ENCODE measurements at regions not wholly inside any gene's neighbourhood (a gene's known extent, or its start where the extent isn't known, plus 50 kb on each side); places are given as distances from the start of the nearest gene placed in this dataset.

DNA sequence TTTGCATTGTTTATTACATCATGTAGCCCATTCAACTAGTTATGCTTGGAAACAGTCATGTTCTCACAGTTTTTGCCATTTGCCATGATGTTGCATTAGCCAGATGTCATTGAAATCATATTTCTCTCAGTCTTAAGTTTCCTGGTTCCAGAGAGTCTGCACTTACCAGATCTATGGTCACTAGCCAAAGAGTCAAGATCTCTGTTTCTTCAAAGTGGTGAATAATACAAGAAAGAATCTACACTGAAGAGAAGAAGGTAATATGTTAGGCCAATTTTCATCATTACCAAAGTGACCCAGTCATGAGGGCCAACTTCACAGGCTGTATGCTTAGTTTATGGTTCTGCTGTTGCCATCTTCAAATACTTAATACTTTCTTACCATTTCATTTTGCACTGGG lies 89.0 kb upstream of the PHYHIPL start:
- Histone ChIP-seq H3K36me3 (no peaks in the 10 kb centered on the region), H3K4me3 (no peak overlapping the region), H3K9me3 (no peaks in the 10 kb centered on the region), H3K27me3 (no peaks in the 10 kb centered on the region), H3K4me1 (no peaks in the 10 kb centered on the region), H3K27ac (no peak overlapping the region)
- DNase-seq = no peak
- TF ChIP-seq CTCF (IDR thresholded peaks at IDR 0.05) (no peak), POLR2AphosphoS5 (IDR thresholded peaks at IDR 0.05) (no peak), POLR2A (IDR thresholded peaks at IDR 0.05) (no peak), EP300 (IDR thresholded peaks at IDR 0.05) (no peak)
- intact Hi-C loops (cut with DNase I; ENCODE audit: low total_unique reads) = no loop called here

DNA sequence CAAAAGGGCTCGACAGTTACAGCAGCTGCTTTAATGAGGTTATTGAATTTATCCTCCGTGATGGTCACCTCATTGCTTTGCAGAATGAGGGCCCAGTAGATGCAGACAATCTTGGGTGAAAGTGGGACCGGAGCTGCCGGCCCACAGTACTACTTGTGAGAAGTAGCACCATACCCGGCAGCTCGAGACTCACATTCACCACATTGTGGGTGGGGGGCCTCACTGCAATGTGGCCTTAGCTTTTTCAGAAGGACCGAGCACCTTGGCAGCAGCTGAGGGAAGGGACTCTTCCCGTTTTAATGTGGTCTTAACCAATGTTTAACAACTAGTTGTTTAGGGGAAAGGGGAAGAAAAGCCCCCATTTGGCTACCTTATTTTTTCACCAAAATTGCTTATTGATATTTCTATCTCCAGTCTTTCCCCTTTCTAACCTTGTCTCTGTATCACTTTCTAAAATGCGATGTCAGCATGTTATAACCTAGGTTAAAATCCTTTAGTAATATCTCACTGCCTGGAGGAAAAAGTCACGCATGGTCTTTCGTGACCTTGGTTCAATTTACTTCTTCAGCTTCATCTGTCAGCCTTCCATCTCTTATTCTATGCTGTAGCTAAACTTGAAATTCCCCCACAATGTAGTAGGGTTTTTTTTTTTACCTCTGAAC lies 87.4 kb upstream of the PHYHIPL start:
- Histone ChIP-seq H3K27ac (no peak overlapping the region), H3K4me3 (no peak overlapping the region), H3K27me3 (no peaks in the 10 kb centered on the region), H3K9me3 (no peaks in the 10 kb centered on the region), H3K36me3 (no peaks in the 10 kb centered on the region), H3K4me1 (peaks cover 0 to 13% (median 6%) of the 10 kb centered on the region in 4 donors)
- 86 to 96% (median 94%) methylated on average over 11 of the region's 11 CpGs for WGBS, 5 donors
- intact Hi-C loops (cut with DNase I; ENCODE audit: low total_unique reads) = no loop called here
- DNase-seq = no peak
- TF ChIP-seq POLR2A (IDR thresholded peaks at IDR 0.05) (no peak), POLR2AphosphoS5 (IDR thresholded peaks at IDR 0.05) (no peak), CTCF (IDR thresholded peaks at IDR 0.05) (no peak), EP300 (IDR thresholded peaks at IDR 0.05) (no peak)

DNA sequence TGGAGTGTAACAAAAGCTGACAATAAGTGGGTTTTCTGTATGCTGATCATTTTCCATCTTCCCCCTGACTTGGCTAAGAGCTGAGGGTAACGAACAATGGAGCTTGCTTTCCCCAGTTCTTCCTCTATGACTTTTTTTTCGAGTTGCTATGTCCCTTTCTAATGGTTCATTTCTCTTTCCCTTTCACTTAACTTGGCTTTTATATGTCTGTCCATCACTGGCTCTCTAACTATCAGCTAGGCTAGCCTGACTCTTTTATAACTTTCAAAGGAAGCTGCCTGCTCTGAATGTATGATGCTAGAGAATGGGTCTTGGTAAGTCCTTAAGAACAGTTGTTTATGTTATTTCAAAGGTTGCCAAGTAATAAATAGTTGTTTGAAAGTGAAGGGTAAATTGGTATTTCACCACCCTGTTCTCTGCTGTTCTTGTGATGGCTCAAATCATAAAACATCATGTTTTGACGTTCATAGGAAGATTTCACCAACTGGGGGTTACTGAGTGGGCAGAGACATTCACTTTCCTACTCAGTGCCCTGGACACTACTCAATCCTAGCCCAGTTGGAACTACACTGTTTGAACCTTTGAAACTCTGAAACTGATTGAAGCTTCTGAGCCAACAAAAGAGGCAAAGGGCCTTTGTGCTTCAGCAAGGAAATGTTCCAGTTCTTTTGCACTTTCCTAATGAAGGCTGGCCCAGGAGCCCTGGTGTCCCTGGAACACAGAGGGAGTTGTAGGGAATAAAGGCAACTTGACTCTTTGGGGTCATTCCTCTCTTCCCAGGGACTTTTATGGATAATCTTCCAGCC lies 85.4 kb upstream of the PHYHIPL start:
- intact Hi-C loops (cut with DNase I; ENCODE audit: low total_unique reads) = no loop called here
- WGBS, 5 donors = 65 to 80% (median 74%) methylated on average over 3 of the region's 3 CpGs
- H3K27ac ChIP-seq = no peak overlapping the region
- no peak for DNase-seq
- H3K27me3 ChIP-seq = no peaks in the 10 kb centered on the region
- peaks cover 0 to 13% (median 6%) of the 10 kb centered on the region in 4 donors for H3K4me1 ChIP-seq
- H3K9me3 ChIP-seq = no peaks in the 10 kb centered on the region
- no peaks in the 10 kb centered on the region for H3K36me3 ChIP-seq
- no peak overlapping the region for H3K4me3 ChIP-seq
- TF ChIP-seq POLR2AphosphoS5 (IDR thresholded peaks at IDR 0.05) = no peak
- TF ChIP-seq CTCF (IDR thresholded peaks at IDR 0.05) = no peak
- TF ChIP-seq POLR2A (IDR thresholded peaks at IDR 0.05) = no peak
- no peak for TF ChIP-seq EP300 (IDR thresholded peaks at IDR 0.05)

GRCh38 chr10:59093461-59093860 lies 83.0 kb upstream of the PHYHIPL start:
- H3K27ac ChIP-seq = no peak overlapping the region
- H3K27me3 ChIP-seq = no peaks in the 10 kb centered on the region
- 75 to 88% (median 82%) methylated on average over 2 of the region's 2 CpGs for WGBS, 5 donors
- intact Hi-C loops (cut with DNase I; ENCODE audit: low total_unique reads) = no loop called here
- no peak for TF ChIP-seq CTCF (IDR thresholded peaks at IDR 0.05)
- TF ChIP-seq POLR2A (IDR thresholded peaks at IDR 0.05) = no peak
- no peak for TF ChIP-seq POLR2AphosphoS5 (IDR thresholded peaks at IDR 0.05)
- no peak for TF ChIP-seq EP300 (IDR thresholded peaks at IDR 0.05)
- peaks cover 0 to 15% (median 7%) of the 10 kb centered on the region in 4 donors for H3K4me1 ChIP-seq
- H3K36me3 ChIP-seq = no peaks in the 10 kb centered on the region
- H3K4me3 ChIP-seq = no peak overlapping the region
- no peaks in the 10 kb centered on the region for H3K9me3 ChIP-seq
- peak in 1 of 2 donors; percentile 35 for DNase-seq
